Fibroblast of skin of back (primary cell): ENCODE measurements at regions not wholly inside any gene's neighbourhood (a gene's known extent, or its start where the extent isn't known, plus 50 kb on each side); places are given as distances from the start of the nearest gene placed in this dataset.

Experiments used
- DNase-seq: peaks from one replicate; pipeline ENCODE4 v3.0.0-alpha.2; 2013

DNA sequence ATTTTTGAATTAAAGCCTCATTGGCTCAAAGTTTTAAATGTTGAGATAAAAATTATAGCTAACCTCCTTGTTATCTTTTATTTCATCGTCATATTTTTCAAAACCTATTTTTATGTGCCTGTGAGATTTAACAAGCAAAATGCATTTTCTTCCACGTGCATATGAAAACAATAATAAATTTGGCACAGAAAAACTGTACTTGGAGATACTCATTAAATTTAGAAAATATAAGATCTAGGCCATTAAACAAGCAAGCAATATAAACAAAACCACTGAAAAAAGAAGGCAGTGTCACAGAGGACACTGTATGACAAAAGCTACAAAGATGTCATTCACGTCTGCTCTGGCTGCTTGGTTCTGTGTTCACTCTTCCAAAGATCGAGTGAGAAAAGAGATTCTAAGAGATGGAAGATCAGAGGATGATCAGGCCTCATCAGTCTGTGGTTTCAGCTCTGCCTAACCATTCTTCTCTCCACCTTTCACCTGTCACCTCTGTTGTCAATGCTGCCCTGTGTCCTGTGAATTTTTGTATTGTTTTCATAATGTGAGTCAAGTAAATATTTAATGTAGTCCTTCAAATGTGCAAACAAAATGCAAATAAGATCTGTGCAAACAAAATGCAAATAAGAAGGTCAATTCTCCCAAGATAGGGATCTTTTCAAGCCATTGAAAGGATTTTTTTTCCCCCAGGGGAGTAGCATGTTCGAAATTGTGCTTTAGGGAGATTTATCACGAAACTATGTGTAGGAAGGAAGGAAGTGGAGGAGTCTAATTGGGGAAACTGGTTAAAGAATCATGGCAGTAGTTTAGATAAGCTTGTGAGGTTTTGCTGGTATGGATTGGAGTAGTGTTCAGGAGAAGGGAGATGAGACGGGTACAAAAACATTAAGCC is 138.7 kb upstream of the RBMS1 start:
- DNase-seq: no peak

GRCh38 chr2:160634436-160634835 is 140.8 kb upstream of the RBMS1 start:
- no peak for DNase-seq

DNA sequence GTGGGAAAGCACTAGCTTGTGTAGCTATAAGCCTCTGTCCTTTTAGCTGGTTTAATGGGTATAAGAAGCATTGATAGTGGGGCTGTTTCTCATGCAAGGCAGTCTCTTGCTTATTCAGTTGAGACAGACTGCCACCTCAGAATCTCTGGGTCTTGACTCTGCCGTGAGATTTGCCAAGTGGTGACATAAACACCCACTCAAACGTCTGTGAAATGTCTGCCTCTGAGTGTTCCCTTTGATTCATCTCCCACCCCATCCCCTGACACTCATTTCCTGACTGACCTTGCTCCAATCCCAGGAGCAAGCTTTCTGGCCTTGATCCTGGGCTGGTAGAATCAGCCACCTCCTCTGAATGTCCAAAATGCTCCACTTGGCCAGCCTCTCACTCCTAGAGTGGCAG is 141.9 kb upstream of the RBMS1 start:
- no peak for DNase-seq

DNA sequence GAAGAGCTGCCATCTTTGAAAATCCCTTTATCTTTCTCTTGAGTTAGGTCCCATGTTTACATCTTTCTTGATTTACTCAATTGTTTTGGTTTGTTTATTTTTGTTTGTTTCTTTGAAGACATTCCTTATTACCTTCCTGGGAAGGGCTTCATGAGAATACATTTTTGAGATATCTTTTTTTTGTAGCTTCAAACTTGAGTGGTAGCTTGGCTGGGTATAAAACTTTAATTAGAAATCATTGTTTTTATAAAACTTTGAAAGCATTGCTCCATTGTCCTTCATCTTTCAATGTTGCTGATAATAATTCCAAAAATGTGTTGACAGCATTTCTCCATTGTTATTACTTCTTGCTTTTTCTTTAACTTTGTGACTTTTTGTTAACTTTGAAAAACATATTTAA is 145.9 kb upstream of the RBMS1 start:
- DNase-seq: no peak

GRCh38 chr2:160646684-160647444 is 153.3 kb upstream of the RBMS1 start:
- DNase-seq: no peak

GRCh38 chr2:160647967-160648685 is 154.5 kb upstream of the RBMS1 start:
- no peak for DNase-seq

DNA sequence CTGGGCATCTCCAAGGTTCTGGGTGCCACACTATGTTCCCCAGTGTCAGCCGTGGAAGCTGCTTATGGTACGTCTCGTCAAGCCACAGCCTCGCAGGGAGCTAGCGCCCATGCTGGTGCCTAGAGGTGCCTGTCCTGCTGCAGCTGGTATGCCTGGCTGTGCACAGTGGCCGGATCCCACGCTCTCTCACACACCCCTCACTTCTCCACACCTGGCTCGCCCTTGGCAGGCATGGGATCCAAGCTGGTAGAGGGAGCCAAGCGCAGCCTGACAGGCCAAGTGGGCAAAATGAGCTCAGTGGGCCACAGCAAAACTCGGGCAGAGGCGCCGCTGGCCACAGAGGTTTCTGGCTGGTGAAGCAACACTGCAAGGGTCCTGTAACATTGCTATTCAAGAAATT is 156.1 kb upstream of the RBMS1 start:
- DNase-seq: no peak

GRCh38 chr2:160650196-160651118 is 156.8 kb upstream of the RBMS1 start:
- no peak for DNase-seq

GRCh38 chr2:160651416-160652200 is 158.0 kb upstream of the RBMS1 start:
- DNase-seq: no peak

GRCh38 chr2:160652236-160652635 is 158.6 kb upstream of the RBMS1 start:
- DNase-seq: no peak

GRCh38 chr2:160657196-160657595 is 163.6 kb upstream of the RBMS1 start:
- peak; percentile 58 for DNase-seq

DNA sequence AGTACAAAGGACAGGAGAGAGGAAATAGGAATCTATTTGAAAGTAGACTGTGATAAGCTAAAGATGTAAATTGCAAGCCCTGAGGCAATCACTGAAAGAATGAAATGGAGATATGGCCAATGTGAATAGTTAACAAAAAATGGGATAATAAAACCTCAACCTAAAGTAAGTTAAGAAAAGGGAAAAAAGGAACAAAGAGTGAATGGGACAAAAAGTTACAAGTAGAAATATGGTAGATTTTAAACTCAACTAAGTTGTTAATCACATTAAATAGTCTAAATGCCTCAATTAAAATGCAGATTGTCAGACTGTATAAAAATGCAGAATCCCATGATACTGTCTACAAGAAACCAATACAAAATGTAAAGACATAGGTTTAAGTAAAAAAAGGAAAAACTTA is 165.2 kb upstream of the RBMS1 start:
- no peak for DNase-seq

GRCh38 chr2:160660741-160661140 is 167.1 kb upstream of the RBMS1 start:
- DNase-seq: no peak

- no peak for DNase-seq
These were observed 171.1 kb upstream of the RBMS1 start for GRCh38 chr2:160664603-160665140.

DNA sequence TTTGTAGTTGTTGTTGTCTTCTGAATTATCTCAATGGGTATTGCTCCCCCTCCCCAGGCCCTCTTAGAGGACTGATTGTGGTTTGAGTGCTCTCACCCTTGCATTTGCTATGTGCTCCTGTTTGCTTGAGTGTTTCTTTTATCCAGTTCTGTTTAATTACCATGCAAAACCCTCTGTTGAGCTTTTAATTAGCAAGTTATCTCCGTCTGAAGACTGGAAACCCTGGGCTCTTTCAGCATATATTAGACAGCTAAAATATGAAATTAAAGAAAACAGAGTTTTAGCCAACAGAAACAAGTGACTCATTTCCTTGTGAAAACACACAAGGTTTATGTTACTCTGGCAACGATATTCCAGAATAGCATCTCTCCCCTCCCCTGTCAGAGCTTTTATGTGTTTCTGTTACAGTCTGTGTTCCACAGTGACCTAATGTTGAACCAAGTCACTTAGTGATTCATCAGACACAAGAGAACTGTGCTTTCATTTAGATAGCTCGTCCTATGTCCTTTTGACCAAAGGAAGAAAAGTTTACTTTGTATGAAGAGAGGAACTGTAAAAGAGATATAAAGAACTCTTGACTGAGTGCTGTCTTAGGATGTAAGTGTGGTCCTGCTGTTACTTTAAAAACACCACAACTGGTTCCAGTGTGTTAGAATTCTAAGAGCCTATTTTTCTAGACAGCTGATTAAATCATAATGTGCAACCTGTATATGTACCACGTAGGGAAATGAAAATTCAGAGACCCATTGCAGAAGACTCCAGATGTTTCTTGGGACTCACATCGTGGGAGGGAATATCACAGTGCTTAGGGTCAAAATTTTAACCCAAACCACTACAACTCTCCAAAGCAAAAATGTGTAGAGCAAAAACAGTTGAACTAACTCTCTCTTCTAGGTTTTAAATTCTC is 172.8 kb upstream of the RBMS1 start:
- DNase-seq: peak; percentile 99

- no peak for DNase-seq
These were observed 174.2 kb upstream of the RBMS1 start for GRCh38 chr2:160667811-160668210.

GRCh38 chr2:160670618-160671017 is 177.0 kb upstream of the RBMS1 start:
- DNase-seq: no peak

- DNase-seq: no peak
These were observed 178.6 kb upstream of the RBMS1 start for GRCh38 chr2:160672211-160672610.

DNA sequence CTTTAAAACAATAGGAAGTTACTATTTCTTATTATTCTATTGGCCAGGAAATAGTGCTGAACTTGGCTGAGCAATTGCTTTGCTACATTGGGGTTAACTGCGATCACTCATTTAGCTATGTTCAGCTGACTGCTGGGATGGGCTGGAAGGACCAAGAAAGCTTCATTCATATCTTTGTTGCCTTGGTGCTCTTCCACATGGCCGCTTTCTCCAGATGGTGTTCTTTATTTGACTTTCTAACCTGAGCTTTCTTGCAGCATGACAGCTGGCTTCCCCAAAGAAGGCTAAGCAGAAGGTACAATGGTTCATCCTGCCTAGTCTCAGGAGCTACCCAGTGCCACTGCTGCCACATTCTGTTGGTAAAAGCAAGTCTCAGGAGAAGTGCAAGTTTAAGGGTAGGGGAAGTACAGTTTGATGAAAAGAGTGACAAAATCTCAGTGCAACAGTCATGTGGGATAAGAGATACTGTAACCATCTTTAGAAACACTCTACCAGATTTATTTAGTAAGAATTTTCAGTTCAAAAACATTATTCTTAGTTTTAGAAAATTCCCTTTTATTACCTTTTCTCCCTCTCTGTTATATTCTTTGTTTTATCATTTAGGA is 180.6 kb upstream of the RBMS1 start:
- peak; percentile 30 for DNase-seq
